HuH-7 (cell line): ENCODE measurements at regions not wholly inside any gene's neighbourhood (a gene's known extent, or its start where the extent isn't known, plus 50 kb on each side); places are given as distances from the start of the nearest gene placed in this dataset.

Experiments used
- DNase-seq: peaks from one replicate; pipeline ENCODE4 v3.0.0; 2011; ENCODE audit warnings: low spot score

DNA sequence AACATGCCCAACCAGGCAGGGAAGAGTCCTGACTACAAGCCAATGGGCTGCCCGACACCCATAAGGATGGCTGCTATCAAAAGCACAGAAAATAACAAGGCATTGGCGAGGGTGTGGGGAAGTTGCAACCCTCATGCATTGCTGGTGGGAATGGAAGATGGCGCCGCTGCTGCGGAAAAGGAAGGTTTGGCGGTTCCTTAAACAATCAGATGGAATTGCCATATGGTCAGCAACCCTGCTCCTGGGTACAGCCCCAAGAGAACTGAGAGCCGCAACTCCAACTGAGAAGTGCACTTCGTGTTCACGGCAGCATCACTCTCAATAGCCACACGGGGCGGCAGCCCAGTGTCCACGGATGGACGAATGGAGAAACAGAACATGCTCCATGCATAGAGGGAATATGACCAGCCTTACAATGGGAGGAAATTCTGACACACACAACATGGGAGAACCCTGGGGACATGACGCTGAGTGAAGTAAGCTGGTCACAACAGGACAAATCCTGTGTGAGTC lies 193.3 kb downstream of the RBFOX3 start:
- no peak for DNase-seq

DNA sequence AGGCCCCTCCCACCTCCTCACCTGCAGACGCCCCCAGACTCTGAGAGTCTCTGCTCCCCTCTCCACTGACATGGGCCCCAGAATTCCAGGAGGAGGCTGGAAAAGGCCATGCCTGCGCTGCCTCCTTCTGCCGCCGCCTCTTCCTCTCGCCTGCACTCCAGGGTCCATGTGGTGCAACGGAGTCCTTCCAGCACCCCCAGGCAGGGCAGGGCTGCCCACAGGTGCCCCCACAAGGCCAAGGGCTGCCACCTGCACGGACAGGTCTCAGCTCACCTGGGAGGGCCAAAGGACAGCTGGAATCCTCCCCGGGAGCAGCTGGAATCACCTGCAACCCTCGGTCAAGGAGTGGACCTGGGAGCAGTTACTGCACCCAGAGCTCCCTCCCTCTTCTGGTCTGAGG lies 194.9 kb downstream of the RBFOX3 start:
- no peak for DNase-seq

DNA sequence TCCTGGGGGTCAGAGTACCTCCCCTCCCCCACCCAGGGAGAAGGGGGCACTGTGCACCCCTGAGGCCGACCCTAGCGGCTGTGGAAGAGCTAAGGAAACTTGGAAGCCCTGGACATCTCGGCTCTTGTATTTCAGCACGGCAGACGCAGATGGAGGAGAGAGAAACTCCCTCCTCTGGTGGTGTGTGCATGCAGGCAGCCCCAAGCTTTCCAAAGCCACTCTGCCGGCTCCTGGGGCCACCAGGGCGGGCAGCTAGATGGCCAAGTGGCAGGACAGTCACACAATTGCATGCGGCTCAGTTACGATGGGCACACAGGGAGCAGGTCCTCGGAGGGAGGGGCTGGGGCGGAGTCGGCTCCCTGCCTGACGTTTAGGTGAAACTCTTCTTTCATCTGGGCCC lies 195.5 kb downstream of the RBFOX3 start:
- DNase-seq, result no peak

DNA sequence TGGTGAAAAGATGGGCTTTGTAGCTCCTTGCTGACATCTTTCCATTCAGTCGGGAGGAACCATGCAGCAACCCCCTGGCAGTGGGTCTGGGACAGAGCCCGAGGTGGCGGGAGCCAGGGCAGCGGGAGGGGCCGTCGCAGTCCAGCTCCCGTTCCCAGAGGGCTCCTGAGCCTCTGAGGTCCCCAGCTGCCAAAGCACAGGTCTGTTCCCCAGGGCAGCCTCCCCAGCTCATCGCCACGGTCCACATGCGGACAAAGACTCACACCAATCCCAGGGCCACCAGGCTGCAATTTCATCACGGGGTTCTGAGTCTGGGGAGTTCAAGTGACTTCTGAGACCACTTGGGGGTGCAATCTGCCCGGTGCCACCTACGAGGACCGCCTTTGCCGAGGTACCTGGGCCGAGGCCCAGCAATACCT lies 196.0 kb downstream of the RBFOX3 start:
- no peak for DNase-seq

DNA sequence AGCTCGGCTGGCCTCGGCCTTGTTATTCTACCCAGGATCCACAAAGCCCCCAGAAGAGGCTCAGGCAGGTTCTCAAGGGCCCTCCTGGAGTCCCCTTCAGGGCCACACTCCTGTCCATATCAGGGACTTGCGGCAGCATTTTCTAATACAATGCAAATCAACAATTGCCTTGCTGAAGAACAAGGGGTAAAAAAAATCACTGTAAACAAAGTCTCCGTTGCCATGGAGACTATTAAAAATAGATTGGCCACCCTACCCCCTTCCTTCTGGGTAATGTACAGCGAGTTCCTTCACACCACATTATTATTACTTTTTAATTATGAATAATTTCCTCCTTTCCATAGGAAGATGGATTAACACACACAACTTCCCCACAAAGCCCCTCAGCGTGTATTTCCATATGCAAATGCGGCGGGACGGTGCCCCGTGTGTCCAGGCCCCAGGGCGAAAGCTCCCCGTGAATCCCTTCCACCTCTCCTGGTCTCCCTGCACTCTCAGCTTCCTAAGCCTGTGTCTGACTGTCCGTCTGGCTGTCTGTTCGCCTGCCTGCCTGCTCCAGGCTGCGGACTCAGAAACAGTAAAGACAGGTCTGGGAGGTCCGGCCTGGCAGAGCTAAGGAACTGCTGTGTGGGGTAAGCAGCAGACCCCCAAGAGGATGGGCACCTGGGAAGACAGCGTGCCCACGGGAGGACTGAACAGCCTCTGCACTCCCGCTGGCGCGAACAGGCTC lies 196.6 kb downstream of the RBFOX3 start:
- DNase-seq, result no peak

DNA sequence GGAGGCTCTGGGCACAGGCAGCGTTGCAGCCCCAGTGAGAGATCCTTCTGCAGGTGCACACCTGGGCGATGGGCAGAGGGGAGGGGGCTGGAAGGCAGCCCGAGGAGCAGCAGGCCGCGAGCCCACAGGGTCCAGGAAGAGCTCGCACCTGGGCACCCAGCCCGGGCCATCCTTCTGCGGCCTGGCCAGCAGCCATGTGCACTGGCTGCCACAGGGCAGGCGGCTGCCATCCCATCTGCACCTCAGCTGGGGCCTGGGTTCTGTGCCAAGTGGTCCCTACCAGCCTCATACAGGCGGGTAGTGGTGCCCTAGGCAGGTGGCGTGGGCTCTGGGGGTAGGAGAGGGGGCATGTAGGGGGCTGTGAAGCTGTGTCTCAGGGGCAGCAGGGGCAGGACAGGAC lies 197.2 kb downstream of the RBFOX3 start:
- no peak for DNase-seq

DNA sequence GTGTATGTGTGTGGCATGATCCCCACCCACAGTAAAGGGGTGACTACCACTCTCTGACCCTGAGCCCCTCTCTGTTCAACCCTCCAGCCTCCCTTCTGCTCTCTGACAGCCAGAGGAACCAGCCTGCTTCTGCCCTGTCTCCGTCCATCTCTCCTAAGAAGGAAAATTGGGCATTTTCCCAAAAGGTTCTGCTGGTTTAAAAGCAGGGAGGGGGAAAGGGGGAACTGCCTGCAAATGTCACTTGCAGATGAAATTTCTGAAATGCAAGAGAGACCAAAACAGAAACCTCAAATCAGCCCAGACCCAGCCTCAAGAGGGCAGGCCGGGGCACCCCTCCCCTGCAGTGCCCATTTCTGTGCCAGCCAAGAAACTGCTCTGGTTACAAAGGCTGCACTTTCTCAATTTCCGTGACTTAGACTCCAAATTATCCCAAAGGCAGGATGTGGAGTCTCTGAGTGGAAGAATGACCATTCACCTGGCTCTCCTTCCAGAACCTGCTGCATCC lies 197.9 kb downstream of the RBFOX3 start:
- no peak for DNase-seq

DNA sequence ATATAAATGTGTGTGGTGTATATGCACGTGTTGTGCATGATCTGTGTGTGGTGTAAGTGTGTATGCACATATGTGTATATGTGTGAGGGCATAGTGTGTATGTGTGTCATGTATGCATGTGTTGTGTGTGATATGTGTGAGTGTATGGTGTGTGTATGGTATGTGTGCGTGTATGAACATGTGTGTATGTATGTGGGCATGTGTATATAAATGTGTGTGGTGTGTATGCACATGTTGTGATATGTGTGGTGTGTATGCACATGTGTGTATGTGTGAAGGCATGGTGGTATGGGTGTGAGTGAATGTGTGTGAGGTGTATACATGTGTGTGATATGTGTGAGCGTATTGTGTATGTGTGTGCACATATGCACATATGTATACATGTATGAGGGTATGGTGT lies 198.7 kb downstream of the RBFOX3 start:
- no peak for DNase-seq

DNA sequence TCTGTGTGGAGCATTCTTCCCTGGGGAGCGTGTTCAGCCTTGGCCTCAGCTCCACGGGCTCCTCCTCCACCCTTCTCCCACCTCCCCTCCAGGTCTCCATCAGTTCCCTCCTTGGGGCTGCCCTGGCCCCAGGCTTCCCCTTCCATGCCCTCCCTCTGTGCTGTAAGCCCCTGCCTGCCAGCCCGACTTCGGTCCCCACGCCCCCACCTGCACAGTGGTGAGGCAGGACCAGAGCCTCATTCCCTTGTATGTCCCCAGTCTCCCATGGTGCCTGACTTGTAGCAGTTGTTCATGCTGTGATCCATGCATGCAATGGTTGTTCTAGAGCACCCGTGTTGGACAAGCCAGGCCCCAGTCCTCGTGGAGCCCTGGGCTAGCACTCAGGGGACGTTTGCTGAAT lies 199.4 kb downstream of the RBFOX3 start:
- no peak for DNase-seq

DNA sequence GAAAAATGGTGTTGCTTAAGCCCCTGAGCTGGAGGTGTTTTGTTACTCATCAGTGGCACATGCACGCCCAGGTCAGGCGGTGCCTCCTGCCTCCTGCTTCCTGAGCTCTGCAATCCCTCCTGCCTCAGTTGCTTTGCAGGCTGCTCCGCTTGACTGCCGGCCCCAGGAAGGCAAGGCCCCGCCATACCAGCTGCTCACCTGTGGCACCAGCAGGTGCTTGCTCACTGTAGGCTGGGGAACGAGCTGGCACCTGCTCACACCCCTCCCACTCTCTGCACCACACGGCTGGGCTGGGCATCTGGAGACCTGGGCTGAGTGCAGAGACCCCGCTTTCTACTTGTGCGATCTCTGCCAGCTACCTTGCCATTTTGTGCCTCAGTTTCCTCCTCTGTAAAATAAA lies 200.2 kb downstream of the RBFOX3 start:
- no peak for DNase-seq

DNA sequence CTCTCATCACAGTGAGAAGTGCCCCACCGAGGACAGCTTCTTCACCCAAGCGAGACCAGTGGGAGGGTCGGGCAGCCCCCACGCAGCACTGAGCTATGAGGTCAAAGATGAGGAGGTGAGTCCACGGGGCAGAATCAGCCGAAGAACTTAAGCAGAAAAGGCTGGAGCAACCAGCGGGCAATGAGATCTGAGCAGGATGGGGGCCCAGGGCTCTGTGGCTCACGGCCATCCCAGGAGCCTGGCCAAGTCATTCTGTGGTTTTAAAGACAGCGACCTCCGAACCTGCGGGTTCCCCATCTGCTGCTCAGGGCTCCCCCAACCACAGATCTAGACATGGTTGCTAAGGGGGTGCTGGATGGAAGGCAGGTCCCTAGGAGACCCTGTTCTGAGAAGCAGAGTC lies 202.6 kb downstream of the RBFOX3 start:
- DNase-seq, result no peak

DNA sequence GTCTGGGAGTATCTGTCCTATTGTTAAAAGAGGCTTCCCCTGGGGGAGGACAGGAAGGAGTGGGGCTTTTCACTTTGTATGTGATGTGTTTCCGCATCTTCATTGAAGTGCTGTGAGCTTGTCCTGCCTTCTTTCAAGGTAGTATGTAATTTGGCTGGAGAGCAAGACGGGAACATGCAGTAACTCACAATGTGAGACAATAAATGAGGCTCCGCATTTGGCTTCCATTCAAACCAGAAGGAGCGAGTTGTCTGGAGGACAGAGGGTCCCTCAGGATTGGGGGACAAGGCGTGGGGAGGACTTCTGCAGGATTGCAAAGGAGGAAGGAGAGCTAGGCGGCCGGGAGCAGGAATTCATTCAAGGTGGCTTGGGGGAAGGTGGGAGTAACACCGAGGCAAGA lies 203.5 kb downstream of the RBFOX3 start:
- DNase-seq, result no peak

DNA sequence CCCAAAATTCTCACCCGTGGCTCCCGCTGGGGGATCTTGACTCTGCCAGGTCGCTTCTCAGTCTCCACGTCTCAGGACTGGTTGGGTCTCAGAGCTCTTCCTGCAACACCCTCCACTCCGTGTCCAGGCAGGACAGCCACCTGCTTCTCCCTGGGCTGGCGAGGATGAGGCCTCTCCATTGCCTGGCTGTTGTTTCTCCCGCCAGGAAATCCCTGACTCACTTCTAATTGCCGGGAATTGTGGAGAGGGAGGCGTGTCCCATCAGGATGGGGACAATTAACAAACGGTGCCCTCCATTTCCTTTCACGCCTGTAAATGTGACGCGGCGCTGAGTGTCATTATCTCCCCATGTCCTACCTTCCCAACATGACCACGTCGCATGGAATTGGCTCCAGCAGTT lies 204.5 kb downstream of the RBFOX3 start:
- DNase-seq, result no peak

DNA sequence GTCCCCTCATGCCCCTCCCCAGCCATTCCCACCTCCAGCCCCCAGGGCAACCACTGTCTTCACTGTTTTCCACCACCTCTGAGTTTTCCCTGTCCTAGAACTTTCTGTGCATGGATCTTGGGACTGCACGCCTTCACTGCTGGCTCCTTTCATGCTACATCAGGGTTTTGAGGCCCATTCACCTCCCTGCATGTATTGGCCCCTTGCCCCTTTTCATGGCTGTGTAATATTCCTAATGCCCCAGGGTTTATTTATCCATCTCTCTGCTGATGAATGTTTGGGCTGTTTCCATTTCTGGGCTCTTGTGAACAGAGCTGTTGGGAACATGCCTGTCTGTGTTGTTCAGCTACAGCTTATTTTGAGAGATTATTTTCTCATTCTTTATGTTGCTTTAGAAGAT lies 205.0 kb downstream of the RBFOX3 start:
- DNase-seq, result no peak

DNA sequence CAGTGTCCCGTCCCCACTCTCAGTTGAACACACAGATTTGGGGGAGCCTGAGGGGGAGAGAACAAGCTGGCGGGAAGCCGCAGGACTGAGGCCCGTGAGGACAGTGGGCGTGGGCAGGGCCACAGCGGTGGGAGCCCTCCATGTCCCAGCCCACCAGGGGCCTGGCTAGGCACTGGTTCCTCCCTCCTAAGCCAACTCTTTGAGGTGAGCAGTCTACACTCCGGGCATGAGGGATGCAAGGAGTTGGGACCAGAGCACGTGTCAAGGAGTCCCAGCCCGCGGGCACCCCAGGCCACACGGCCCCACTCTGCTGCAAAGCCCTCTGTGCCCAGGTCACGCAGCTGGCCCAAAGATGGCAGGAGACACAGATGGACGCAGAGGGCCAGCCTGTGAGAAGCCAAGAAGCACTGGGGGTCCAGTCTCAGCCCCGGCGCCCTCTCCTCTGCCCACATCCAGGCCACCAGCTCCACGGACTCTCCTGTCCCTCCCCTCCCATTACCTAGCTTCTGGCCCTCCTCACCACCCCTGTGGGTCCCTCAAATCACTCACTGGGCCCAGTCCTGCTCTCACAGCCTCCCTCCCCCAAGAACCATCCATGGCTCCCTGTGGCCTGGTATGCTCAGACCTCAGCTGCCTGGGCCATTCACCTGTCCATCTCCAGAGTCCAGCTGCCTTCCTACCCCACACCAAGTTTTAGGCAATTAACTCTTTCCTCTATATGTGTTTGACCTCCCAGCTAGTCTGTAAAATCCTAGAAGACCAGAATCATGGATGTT lies 206.5 kb downstream of the RBFOX3 start:
- DNase-seq, result no peak

DNA sequence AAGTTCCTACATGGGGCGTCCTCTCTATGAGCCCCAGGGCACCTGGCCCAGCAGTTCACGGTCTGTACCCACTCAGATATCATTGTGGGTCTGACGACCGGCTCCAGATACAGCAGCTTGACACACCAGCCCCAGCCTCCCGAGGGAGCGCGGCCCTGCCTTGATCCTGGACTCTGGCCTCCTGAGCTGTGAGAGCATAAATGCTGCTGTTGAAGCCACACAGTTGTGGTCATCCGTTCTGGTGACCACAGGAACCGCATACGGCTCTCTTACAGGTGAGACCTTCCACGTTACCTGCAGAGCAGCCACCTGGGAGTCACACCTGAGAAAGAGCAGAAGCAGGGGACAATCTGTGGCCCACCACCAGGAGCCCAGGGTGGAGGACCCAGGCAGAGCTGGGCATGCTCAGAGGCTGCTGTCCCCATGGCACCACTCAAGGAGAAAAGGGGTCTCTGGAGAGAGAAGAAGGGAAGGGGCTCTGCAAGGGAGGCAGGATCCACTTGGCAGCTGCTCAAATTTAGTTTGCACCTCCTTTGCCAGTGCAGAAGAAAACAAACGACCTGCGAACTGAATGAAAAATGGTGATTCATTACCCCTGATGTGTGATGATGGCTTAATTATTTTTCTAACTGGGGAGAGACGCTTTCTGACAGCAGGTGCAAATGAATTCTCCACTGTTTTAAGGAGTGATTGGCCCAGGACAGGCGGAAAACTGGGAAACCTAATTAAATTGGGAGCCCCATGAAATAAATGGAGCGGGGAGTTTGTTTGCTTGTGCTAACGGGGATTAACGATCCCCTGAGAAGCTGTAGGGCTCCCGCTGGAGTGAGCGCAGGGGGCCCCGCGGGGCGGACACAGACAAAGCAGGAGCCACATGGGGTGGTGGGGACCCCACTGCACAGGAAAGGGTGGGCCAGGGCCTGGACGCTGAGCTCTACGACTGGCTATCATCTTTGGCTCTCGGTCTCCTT lies 208.9 kb downstream of the RBFOX3 start:
- no peak for DNase-seq

DNA sequence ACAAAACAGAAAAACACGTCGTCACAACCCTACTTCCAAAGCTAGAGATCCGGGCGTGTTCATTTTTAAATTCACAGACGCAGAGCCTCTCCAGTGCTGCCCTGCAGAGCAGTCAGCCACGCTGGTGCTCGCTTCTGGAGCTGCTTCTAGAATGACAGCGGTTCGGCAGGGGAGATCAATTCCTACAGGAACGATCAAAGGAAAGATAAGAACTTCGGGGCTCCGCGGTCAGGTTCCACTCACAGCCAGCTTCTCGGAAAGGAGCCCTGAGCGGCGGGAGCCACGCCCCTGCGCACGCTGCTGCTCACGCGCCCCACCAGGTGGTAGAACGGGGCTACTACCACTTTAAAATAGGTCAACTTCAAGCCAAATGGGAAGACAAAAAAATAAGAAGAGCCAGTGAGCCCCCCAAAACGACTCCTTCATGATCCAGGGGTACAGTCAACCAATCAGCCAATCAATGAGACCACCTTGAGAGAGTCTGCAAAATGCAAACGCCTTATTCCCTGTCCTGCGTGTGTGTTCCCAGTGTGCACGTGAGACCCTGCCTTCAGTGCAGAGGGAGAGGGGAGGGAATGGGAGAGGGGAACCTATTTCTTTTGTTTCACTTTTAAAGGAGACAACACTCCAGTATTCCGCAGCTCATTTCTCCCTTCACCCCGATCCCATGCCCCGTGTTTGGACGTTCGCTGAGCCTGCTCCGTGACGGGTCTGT lies 209.7 kb downstream of the RBFOX3 start:
- peak; percentile 90 for DNase-seq

DNA sequence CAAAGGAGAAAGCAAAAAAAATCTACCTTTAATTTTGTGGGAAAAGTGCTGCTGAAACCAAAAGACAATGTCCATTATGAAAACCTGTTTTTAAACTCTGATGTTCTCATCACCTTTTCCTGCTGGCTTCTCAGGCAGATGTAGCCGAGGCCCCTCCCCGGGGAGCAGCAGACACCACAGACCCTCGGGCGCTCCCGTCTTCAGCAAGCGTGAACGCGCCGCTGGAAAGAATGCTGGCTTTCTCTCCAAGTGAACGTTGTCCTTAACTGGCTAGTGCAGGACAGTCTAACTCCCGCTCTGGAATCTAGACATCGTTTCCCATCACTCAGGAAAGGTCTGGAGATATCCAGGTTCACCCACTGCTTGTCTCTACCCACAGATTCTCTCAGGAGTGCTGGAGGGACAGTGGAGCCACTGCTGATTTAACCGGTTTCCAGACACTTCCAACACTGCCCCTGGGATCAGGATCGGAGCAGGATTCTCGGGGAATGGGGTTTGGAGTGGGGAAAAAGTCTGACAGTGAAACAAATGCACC lies 211.2 kb downstream of the RBFOX3 start:
- no peak for DNase-seq

DNA sequence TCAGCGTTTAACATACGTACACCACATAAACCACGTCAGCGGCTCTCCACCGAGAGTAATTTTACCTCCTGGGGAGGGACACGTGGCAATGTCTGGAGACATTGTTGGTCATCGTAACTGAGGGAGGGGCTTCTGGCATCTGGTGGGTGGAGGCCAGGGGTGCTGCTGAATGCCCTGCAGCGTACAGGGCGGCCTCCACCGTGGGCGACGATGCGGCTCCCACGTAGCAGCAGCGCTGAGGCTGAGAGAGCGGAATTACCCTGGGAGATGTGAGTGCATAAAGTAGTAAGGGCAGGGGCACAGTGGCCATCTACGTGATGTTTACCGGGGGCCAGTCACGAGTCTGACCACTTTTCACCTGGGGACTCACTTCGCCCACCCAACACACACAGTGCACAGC lies 212.4 kb downstream of the RBFOX3 start:
- no peak for DNase-seq

DNA sequence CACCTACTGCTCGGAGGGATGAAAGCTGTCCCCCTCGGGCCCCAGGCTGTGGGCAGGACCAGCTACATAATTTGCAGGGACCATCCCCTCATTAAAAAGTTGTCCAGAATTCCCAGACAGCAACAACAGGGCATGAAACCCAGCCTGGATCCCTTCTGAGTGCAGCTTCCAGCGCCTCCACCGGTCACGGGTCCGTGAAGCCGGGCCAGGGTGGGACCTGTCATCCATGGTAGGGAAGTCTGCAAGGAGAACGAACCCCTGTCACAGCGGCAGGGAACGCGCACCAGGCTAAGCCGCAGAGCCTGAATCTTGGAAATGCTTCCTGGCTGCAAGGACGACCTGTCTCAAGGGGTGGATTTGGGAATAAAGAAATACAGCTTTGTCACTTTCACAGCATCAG lies 214.2 kb downstream of the RBFOX3 start:
- DNase-seq, result no peak

DNA sequence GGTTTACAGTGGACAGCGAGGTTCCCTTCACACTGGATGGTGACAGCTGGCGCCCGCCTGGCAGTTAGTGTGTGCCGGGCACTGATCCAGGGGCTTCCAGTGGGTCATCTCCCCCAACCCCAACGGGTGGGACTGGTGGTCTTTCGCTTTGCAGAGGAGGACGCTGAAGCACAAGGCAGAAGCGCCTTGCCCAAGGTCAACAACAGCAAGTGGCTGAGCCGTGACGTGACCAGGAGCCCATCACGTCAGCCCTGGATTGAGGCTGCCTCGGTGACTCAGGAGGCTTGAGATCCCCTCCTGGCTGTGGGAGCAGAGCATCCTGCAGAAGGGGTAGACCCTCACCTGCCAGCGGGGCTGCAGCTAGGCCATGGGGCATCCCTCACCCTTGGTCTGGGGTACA lies 215.3 kb downstream of the RBFOX3 start:
- DNase-seq, result no peak
